NCI-H2107 treated with DMSO at 0.1 percent for 48 hours (cell line): ENCODE measurements at regions not wholly inside any gene's neighbourhood (a gene's known extent, or its start where the extent isn't known, plus 50 kb on each side); places are given as distances from the start of the nearest gene placed in this dataset.
A peak's percentile ranks its signal among the peaks of the same experiment; 100 is the strongest.

Source experiments
- DNase-seq: peaks from one replicate; lab custom pipeline; 2025; ENCODE audit not compliant: unreplicated experiment; lab: John Stamatoyannopoulos, UW

DNA sequence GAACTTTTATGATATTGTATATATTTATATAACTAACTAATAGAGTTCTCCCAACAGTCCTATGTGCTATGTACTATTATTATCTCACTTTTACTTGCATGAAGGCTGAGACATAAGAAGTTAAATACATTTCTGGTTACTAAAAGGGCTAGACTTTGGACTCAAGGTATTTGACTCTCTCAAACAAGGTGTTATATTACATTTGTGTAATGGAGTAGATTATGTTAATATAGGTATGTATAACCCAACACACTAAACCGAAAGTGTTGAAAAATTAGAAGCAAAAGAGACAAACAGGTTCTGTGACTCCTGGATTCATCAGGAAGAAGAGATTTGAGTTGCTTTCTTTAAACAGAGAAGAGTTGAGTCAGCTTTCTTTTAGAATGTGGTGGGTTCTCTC is 733.6 kb upstream of the ZEB2 start:
- no peak for DNase-seq

DNA sequence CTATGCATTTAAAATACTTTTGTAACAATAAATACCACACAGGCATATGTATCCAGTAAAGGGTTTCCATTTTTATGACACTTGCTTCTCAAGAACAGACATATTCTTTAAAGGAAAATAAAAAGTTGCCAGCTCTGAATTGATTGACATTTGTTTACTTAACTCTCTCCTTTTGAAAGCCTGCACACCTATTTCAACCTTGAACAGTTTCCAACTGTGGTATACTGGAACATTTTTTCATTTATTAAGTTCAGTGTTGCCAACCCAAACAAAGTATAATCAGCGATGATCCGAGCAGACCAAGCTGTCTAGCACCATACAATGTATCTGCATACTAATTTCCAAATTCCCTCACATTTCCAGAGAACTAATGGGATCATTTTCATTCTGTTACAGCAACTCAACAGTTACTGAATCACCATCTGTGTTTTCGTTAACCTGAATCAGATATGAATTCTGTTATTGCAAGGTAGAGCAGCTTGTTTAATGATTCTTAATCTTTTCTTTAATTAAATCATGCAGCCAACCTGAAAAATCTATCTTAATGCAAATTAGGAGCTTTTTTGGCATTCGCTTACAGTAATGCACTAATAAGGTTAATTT is 725.5 kb upstream of the ZEB2 start:
- DNase-seq: no peak

DNA sequence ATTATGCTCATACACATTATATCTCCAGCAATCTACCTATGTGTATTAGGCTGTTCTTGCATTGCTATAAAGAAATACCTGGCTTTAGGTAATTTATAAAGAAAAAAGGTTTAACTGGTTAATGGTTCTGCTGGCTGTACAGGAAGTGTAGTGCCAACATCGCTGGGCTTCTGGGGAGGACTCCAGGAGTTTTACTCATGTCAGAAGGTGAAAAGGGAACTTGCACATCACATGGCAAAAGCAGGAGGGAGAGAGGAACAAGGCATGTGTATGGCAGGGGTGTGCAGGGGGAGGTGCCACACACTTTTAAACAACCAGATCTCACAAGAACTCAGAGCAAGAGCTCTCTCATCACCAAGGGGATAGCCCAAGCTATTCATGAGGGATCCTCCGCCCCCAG is 715.4 kb upstream of the ZEB2 start:
- no peak for DNase-seq

DNA sequence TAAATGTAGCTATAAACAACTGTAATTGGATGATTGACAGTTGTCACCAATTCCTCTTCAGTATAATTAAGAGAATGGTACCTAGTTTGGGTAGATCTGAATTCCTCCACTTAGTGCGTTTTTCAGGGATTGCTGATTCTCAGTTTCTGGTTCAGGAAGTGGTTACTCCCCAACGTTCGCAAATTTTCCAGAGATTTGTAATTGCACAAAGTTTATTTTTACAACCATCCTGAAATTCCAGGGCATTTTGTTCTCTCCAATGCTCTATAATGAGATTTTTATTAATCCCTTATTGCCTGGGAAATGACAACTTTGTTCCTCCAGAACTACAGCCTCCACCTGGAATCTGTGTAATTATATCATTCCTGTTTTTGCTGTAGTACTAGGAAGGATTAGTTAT is 710.6 kb upstream of the ZEB2 start:
- DNase-seq: no peak

DNA sequence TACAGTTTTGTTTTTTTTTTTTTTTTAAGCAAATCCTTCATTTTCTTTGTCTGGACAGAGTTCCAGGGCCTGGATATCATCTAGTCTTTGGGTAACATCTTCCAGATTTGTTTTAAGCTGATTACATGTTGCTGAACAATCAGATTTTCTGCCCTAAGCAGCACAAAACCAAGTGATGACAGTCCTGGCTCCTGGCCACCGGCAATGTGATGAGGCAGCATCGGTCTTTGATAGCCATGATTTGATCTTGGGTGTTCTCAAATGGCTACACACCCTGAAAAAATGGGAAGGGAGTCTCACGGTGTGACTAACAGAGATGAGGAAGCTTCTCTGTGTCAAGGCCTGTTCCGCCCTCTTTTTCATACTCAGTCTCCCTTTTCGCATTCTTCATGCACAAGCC is 708.6 kb upstream of the ZEB2 start:
- no peak for DNase-seq

DNA sequence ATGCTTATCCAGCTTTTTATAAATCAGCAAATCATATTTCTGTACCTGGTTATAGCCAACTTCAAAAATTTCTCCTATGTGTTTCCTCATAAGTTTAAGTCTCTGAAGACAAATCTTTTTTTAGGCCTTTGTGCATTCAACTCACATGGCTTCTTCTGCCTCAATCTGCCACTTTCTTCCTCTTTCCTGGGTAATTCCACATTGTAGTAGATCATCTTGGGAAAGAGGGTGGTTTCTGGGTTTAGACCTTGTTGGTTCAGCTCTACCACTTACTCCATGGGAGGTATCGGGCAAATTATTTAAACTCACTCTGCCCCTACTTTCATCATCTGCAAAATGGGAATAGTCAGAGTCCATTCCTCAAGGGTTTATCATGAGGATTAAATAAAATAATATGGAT is 707.0 kb upstream of the ZEB2 start:
- no peak for DNase-seq

DNA sequence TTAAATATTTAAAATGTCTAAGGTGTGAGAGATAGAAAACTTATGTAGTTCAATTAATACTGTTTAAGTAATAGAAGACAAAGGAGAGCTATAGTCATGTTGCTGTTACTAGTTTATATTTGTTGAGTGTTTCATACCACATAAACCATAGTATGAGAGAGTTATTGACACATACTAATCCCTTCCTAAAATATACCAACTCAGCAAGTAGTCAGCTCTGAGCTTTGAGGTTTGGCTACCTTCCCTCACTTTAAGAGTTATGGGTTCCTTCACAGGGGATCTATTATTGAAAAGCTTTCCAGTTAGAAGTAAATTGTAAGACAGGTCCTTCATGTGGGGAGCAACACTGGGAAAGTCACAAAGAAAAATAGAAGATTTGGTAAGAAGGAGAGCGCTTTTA is 701.6 kb upstream of the ZEB2 start:
- peak; percentile 56 for DNase-seq

DNA sequence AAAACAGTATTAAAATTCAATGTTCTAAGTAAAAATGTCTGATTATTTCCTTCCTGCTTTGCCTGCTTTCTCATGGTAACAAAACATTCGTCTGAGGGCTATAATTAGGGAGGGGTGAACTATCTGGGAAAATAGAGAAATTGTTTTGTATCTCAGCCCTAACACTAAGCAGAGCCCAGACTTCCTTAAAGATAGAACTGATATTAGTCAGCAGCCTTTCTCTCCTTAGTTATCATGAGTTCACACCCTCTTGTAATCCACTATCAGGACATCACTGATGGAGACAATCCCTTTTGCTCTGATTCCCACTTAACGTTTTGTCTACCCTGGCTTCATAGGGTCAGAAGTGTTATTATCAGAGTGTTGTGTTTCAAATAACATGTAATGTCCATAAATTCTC is 701.1 kb upstream of the ZEB2 start:
- peak; percentile 67 for DNase-seq

DNA sequence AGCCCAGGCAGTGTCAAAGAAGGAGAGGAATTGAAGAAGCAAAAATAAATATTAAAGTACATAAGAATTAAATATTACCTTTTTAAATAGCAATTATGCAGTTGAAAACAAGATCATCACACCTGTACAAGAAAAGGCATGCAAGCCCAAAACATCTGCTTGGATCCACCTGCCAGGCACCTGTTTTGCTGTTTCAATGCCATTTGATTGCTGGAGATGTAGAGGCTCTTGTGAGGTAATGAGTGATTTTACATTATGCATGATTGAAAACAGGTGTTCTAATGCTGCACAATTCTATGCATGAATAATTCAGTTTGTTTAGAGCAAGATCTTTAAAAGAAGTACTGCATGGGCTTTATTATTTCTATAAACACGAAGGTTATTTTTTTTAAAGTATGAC is 700.6 kb upstream of the ZEB2 start:
- DNase-seq: peak; percentile 94

DNA sequence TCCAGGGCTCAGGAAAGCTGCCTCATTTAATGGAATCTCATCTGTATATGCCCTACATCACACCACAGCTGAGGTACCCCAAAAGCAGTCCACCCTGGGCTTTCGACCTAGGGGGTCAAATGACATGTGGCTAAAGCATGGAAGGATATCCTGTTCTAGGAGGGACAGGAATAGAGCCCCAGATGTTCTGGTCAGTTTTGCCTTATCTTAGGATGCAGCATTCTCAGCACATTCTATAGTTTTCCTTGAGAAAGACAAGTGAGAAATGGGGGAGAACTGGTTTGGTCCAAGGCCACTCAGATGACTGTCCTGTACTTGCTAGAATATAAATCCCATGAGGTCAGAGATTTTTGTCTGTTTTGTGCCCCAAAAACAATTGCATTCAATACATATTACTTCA is 688.0 kb upstream of the ZEB2 start:
- no peak for DNase-seq

DNA sequence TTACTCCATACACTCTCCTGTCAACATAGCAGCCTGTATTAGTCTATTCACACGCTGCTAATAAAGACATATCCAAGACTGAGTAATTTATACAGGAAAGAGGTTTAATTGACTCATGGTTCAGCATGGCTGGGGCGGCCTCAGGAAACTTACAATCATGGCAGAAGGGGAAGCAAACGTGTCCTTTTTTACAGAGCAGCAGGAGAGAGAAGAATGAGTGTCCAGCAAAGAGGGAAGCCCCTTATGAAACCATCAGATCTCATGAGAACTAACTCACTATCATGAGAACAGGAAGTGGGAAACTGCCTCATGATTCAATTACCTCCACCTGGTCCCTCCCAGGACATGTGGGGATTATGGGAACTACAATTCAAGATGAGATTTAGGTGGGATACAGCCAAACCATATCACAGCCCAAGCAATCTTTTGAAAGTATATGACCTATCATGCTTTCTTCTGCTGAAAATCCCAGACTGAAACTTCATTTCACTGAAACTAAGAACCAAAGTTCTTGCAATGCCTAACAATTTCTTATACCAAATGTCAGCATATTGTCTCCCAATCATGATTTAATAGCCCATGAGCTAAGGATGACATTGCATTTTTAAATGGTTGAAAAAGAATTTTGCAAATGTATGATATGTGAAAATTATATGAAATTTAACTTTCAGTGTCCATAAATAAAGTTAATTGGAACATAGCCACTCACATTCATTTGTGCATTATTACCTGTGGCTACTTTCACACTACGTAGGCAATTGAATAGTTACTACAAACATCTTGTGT is 686.8 kb upstream of the ZEB2 start:
- no peak for DNase-seq

DNA sequence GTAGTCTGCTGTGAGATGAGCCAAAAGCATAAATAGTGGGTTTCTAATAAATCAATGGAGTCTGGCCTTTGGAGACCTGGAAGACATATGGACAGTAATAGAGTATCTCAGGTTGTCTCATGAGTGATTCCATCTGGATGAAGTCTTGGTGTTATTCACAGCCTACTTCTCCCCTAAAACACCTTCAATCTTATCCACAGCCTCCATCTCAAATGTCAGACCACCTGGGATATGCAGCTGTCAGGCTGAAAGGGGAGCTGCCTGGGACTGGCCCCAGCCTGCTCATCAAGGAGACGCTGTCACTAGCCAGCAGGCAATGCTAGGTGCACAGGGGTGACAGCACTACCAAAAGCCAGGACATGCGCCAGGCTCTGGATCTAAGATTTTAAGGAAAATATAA is 684.0 kb upstream of the ZEB2 start:
- DNase-seq: peak; percentile 55

DNA sequence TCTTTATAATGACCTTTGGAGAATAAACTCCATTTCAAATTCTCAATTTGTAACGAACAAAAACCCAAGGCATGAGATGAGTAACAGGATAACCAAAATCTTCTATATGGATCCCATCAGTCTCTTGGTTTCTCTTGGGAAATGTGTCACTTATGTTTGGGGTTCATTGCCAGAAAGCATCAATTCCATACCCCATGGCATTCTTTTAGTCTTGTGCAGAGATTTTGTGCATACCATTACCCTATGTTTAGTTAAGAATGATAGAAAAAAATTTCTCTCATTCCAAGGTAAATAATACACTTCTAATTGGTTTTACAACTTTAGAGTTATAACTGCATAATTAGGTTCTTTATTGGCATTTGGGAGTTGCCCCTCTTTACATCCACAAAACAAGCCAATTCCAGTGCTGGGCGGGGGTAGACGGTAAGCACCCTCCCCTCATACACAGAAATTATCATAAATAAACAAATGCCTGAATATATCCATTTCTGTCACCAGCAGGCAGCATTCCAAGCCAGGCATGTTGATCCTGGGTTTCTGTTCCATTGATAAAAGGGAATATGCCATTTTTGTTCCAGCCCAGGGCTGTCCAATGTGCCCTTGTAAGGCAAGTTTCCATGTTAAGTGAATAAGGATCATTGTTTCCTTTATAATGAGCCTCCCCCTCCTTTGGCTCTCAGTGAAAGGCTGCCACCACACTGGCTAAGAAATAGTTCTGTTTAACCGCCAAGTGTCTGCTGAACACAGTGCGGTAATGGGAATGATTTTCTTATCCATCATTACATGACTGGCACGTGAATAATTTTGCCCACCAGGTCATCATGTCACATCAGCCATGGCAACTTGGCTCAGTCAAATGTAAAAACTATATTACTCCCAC is 680.1 kb upstream of the ZEB2 start:
- DNase-seq: no peak

DNA sequence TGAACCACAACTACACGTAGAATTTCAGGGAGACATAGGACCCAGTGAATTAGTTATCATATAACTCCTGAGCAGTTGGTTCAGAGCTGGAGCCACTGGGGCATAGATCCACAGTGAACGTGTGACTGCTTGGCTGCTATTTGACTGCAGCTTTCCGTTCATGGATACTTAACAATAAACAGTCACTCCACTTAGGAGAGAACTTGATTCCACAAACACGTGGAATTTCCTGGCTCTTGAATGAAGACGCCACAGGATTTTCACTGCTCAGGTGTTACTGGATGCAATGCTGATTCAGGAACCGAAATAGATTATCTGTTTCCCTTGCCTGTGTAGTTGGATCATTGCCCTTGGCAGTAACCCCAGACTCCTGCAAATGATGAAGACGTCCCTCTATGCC is 679.1 kb upstream of the ZEB2 start:
- DNase-seq: peak; percentile 78

DNA sequence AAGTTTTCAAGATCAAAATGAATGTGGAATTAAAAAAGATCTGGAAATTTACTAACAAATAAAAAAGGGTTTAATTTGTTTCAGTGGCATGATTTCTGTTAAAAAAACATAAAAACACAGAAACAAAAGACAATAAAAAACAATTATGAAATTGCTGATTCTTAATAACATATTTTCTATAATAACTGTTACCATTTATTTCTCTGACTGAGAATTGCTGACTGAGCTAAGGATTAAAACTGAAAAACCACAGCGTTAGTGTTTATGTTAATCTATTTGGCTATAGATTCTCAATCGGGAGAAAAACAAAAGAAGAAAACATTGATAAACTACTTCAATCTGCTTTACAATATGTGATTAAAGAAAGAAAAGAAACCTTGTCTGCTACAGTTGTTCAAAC is 678.6 kb upstream of the ZEB2 start:
- no peak for DNase-seq

DNA sequence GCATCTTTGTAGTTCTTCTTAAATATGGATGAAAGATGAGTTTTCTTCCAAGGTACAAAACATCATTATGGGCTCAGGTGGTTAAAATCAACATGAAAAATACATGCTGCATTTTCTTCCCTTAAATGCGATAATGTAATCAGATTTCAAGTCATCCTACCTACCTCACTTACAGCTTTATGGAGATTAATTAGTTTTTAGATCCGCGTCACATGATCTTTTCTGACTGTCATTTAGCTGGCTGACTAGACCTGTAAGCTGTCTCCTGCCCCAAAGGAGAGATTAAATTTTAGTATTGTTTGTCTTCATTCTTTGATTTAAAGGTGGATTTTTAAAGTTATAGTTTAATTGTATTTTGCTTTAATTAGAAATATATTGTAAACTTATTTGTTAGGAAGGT is 678.0 kb upstream of the ZEB2 start:
- DNase-seq: no peak

DNA sequence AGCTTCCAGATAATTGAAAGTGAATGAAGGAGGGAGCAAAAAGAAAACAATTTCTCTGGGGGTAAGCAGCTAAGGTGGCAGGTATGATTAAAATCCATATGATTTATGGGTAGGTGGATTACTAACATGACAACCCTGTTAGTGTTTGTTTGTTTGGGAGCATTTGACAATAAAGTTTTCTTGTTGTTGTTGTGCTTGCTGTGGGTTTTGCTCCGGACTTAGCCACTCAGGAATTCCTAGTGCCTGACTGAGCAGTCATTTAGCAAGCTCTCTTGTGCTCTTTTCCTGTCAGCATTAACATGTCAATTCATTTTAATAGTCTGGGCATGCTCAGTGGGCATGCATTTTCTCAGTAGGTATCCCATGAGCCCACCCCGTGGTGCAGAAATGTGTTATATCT is 674.8 kb upstream of the ZEB2 start:
- DNase-seq: no peak

DNA sequence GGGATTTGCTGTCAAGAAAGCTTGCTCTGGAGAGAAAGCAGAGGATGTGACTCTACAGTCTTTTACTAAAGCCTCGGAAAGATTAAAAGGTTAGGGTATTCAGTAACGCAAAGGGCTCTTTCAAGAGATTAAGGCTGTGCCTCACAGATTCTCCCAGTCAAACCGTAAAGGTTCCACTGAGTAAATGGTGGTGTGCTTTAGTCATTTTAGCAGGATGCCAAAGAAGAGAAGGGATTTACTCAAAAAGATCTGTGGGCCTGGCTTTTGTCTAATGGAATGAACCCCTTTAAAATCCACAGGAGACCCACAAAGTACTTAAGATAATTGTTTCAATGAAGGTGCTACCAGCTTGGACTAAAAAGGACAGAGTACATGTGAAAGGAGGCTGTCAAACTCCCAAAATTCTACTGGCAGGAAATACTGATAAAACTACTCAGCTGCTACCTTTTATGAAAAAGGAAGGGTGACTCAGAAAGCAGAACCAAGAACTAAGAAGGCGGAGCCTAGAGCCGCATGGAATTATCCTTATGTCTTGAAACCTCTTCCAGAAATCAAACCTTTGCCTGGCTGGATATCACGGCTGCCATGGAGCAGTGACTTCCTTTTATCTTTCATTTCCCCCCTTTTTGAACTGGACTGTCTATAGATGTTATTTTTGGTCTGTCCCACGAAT is 670.2 kb upstream of the ZEB2 start:
- DNase-seq: no peak

DNA sequence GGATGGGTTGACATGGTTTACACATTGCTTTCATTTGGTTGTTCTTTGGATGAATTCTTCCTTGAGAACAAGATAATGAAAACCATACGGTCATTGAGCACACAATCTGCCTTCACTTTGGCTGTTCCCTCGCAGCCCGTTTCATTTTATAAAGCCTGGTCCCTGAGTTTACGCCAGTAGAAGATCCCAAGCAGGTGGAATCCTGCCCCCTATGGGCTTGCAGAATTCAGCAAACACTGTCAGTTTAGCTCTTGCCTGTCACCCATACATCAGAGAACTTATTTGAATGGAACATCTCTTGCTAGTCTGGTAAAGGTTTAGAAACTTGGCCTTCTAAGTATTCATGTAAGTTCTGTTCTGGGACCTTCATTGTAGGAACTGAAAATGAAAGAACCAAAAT is 666.4 kb upstream of the ZEB2 start:
- no peak for DNase-seq

DNA sequence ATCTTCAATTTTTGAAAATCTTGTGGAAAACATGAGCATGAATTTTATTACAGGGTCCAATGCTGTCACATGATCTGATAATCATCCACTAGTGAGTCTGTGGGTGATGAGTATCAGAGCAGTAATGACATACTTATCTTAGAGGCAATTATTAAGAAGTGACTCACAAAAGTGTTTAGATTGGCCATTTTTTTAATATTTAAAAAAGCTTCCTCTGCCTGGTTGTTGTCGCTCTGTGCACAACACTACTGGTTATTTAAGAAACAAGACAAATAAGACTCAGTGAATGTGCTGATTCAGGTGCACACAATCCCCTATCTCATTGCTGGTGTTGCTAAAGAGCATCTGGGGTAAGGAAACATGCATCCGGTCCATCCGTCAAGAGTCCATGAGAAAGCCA is 665.8 kb upstream of the ZEB2 start:
- no peak for DNase-seq
